ENCODE measurements at regions not wholly inside any gene's neighbourhood (a gene's known extent, or its start where the extent isn't known, plus 50 kb on each side); places are given as distances from the start of the nearest gene placed in this dataset.

DNA sequence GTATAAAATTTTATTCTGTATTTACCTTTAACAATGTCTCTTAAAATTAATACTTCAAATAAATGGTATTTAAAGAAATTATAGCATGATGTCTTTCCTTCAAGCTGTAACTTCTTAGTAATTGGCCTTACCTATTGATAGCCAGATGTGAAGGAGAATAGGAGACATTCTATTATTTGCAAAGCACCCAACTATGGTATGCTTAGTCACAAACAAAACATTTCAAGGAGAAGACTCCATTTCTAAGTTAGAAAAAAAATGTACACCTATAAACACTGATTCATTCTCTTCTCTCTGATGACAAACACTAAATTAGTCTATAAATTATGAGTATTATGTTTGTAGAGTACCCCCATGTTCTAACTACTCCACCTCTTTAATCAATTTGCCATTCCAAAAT lies 66.4 kb downstream of the NKX6-1 start:
- no peaks in the 10 kb centered on the region for H3K4me1 ChIP-seq (ENCODE audit: control insufficient read depth, insufficient read depth, low read length)
- no peak overlapping the region for H3K4me2 ChIP-seq (ENCODE audit: control insufficient read depth, insufficient read depth)
- H3K79me2 ChIP-seq (ENCODE audit: control insufficient read depth, insufficient read depth, low read length) = no peaks in the 10 kb centered on the region
- H3K36me3 ChIP-seq (ENCODE audit: control insufficient read depth in 2 of 2, insufficient read depth in 2 of 2, low read length in 1 of 2) = no peaks in the 10 kb centered on the region
- H3K27ac ChIP-seq (ENCODE audit: control insufficient read depth, insufficient read depth) = no peak overlapping the region
- no peak overlapping the region for H3K9ac ChIP-seq (ENCODE audit: control insufficient read depth, insufficient read depth, low read length)
- RAD21 ChIA-PET (ENCODE audit: unreplicated experiment) = no interaction called here
- H3K4me3 ChIP-seq = no peak overlapping the region
- intact Hi-C loops (cut with micrococcal nuclease; ENCODE audit: unreplicated experiment) = no loop called here
- POLR2A ChIA-PET = no interaction called here
- FAIRE-seq = no peak
- SMC1A ChIA-PET (ENCODE audit: uncharacterized antibody, unreplicated experiment) = no interaction called here
- H3K9me3 ChIP-seq (replicated peaks; ENCODE audit: control insufficient read depth, insufficient read depth, low read length) = no peaks in the 10 kb centered on the region
- ATAC-seq = no peak
- H3K27me3 ChIP-seq (replicated peaks in 1 of 2; ENCODE audit: control insufficient read depth in 2 of 2, insufficient read depth in 2 of 2, low read length in 1 of 2) = no peaks in the 10 kb centered on the region
- TF ChIP-seq CHD4 (IDR thresholded peaks at IDR 0.05) (no peak), SMAD1 (IDR thresholded peaks at IDR 0.05; ENCODE audit: low read depth, partially characterized antibody) (no peak), CBX3 (IDR thresholded peaks at IDR 0.05; ENCODE audit: borderline replicate concordance, low read depth) (no peak), ZNF217 (IDR thresholded peaks at IDR 0.05) (no peak), YY1 (IDR thresholded peaks at IDR 0.05; ENCODE audit: low read depth, low read length) (no peak), TCF3 (IDR thresholded peaks at IDR 0.05; ENCODE audit: borderline replicate concordance, insufficient read depth, low read depth, low read length) (no peak), KLF5 (IDR thresholded peaks at IDR 0.05; ENCODE audit: partially characterized antibody) (no peak), EZH2 (IDR thresholded peaks at IDR 0.05; ENCODE audit: borderline replicate concordance, control insufficient read depth, low read depth, low read length) (no peak), ESRRA (IDR thresholded peaks at IDR 0.05; ENCODE audit: low read length) (no peak), ZNF274 (IDR thresholded peaks at IDR 0.05; ENCODE audit: insufficient read depth, insufficient read length) (no peak)
- no peak overlapping the region for H2AFZ ChIP-seq (ENCODE audit: control insufficient read depth, low read depth, low read length)
- CTCF ChIA-PET = no interaction called here
- in situ Hi-C loops (cut with MboI) = no loop called here
- H4K20me1 ChIP-seq (ENCODE audit: control insufficient read depth, insufficient read depth) = no peaks in the 10 kb centered on the region
- no peak for DNase-seq (ENCODE audit: low read depth, low spot score)
- BruUV-seq (replicated peaks) = no TSS peak

DNA sequence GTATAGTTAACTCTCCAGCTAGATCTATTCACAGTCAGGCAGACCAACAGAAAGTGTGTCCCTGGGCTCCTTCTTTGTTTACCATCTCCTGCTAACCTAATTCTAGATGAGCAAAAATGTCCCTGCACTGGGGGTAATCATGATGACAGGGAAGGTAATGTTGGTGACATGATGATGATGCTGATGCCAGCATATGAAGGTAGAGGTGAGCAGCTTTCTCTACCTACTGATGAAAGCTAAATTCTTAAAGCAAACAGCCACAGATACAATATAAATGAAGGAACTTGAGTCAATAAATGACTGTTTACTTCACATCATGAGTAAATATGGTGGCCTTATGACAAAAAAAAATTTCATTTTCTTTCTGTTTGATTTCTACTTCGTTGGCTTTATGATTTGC lies 78.5 kb downstream of the NKX6-1 start:
- DNase-seq (ENCODE audit: low read depth, low spot score) (no peak), ATAC-seq (no peak), FAIRE-seq (no peak)
- CTCF ChIA-PET = interaction anchor here (0.7 to 1.2 kb wide), 2 partner anchors 14 to 31 kb away, joined by 3 read pairs; no protein-coding TSS in a partner anchor
- in situ Hi-C loops (cut with MboI) = no loop called here
- H3K4me3 ChIP-seq = no peak overlapping the region
- H2AFZ ChIP-seq (ENCODE audit: control insufficient read depth, low read depth, low read length) = no peak overlapping the region
- no peaks in the 10 kb centered on the region for H3K36me3 ChIP-seq (ENCODE audit: control insufficient read depth in 2 of 2, insufficient read depth in 2 of 2, low read length in 1 of 2)
- H3K9me3 ChIP-seq (replicated peaks; ENCODE audit: control insufficient read depth, insufficient read depth, low read length) = no peaks in the 10 kb centered on the region
- no peak overlapping the region for H3K9ac ChIP-seq (ENCODE audit: control insufficient read depth, insufficient read depth, low read length)
- no peak overlapping the region for H3K4me2 ChIP-seq (ENCODE audit: control insufficient read depth, insufficient read depth)
- intact Hi-C loops (cut with micrococcal nuclease; ENCODE audit: unreplicated experiment) = no loop called here
- POLR2A ChIA-PET = no interaction called here
- no peak for TF ChIP-seq SRF (IDR thresholded peaks at IDR 0.05; ENCODE audit: low read depth in 2 of 2, low read length in 2 of 2)
- SMC1A ChIA-PET (ENCODE audit: uncharacterized antibody, unreplicated experiment) = no interaction called here
- 0% methylated on average over 1 of the region's 1 CpG for WGBS (ENCODE audit: insufficient coverage, insufficient replicate concordance, low lambda C conversion rate, missing lambda C conversion rate)
- no peaks in the 10 kb centered on the region for H3K4me1 ChIP-seq (ENCODE audit: control insufficient read depth, insufficient read depth, low read length)
- RAD21 ChIA-PET (ENCODE audit: unreplicated experiment) = no interaction called here
- H3K27me3 ChIP-seq (replicated peaks in 1 of 2; ENCODE audit: control insufficient read depth in 2 of 2, insufficient read depth in 2 of 2, low read length in 1 of 2) = no peaks in the 10 kb centered on the region
- H3K79me2 ChIP-seq (ENCODE audit: control insufficient read depth, insufficient read depth, low read length) = no peaks in the 10 kb centered on the region
- BruUV-seq (replicated peaks) = no TSS peak
- H3K27ac ChIP-seq (ENCODE audit: control insufficient read depth, insufficient read depth) = no peak overlapping the region
- H4K20me1 ChIP-seq (ENCODE audit: control insufficient read depth, insufficient read depth) = no peaks in the 10 kb centered on the region
